ENCODE measurements at regions not wholly inside any gene's neighbourhood (a gene's known extent, or its start where the extent isn't known, plus 50 kb on each side); places are given as distances from the start of the nearest gene placed in this dataset.
"Not testable (repeated sequence)": the region's sequence is repeated elsewhere in the genome, so short reads cannot be mapped to it uniquely, and the experiment has no call there.

DNA sequence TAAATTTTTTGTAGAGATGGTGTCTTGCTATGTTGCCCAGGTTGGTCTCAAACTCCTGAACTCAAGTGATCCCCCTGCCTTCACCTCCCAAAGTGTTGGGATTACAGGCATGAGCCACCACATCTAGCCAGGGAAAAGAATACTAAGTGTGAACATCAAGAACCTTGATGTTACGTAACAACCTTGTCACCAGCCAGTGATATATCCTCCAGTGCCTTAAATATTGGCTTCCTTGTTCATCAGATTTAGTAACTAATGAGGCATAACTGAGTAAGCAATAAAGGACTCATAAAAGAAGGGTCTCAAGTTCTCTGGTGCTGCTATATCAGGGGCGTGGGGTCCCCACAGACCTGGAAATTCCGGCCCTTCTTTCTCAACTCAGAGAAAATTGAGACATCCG is 60.5 kb upstream of the ENPEP start:
- no peaks in the 10 kb centered on the region for H3K9me3 ChIP-seq (ENCODE audit: low read length)
- BruUV-seq (replicated peaks): no TSS peak
- no peak overlapping the region for H2AFZ ChIP-seq (ENCODE audit: low read length)
- CTCF ChIA-PET (ENCODE audit: unreplicated experiment): no interaction called here
- H3K4me3 ChIP-seq (ENCODE audit: low read depth, low read length, poor library complexity, severe bottlenecking): no peak overlapping the region
- no peaks in the 10 kb centered on the region for H3K4me1 ChIP-seq (ENCODE audit: insufficient read depth, low read length, poor library complexity, severe bottlenecking)
- no peaks in the 10 kb centered on the region for H3K9me2 ChIP-seq (ENCODE audit: insufficient read depth, low read length)
- no peaks in the 10 kb centered on the region for H3K36me3 ChIP-seq (ENCODE audit: insufficient read depth, low read length)
- intact Hi-C loops (cut with micrococcal nuclease; ENCODE audit: unreplicated experiment): no loop called here
- no peaks in the 10 kb centered on the region for H4K20me1 ChIP-seq (ENCODE audit: insufficient read depth, low read length)
- TF ChIP-seq EZH2phosphoT487 (IDR thresholded peaks at IDR 0.05; ENCODE audit: borderline replicate concordance, low read depth, low read length) (no peak), CTCF (conservative IDR thresholded peaks at IDR 0.05; ENCODE audit: low read length) (no peak)
- DNase-seq (ENCODE audit: low spot score): no peak
- no peak overlapping the region for H3K4me2 ChIP-seq (ENCODE audit: low read length)
- no peak overlapping the region for H3K27ac ChIP-seq (ENCODE audit: low read depth, low read length, poor library complexity, severe bottlenecking)
- no peaks in the 10 kb centered on the region for H3K79me2 ChIP-seq (ENCODE audit: insufficient read depth, low read depth, low read length)
- POLR2A ChIA-PET: interaction anchor here (0.6 to 0.7 kb wide), 2 partner anchors 154 to 1549 kb away, joined by 3 read pairs; no protein-coding TSS in a partner anchor

DNA sequence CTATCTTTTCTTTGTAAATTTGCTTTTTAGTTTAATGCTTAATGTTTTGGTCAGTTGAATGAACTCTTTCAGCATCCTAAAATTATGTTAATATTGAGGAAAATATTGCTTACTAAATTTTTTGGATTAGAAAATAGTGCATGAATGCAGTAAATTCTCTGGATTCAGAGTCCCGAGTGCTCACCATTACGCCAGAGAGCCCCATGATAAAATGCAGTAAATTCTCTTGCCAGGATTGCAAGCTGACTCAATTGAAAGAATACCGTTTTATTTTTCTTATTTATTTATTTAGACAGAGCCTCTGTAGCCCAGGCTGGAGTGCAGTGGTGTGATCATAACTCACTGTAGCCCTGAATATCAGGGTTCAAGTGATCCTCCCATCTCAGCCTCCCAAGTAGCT is 60.9 kb upstream of the ENPEP start:
- no peaks in the 10 kb centered on the region for H4K20me1 ChIP-seq (ENCODE audit: insufficient read depth, low read length)
- BruUV-seq (replicated peaks): no TSS peak
- TF ChIP-seq EZH2phosphoT487 (IDR thresholded peaks at IDR 0.05; ENCODE audit: borderline replicate concordance, low read depth, low read length) (no peak), CTCF (conservative IDR thresholded peaks at IDR 0.05; ENCODE audit: low read length) (no peak)
- H3K4me1 ChIP-seq (ENCODE audit: insufficient read depth, low read length, poor library complexity, severe bottlenecking): no peaks in the 10 kb centered on the region
- H3K79me2 ChIP-seq (ENCODE audit: insufficient read depth, low read depth, low read length): no peaks in the 10 kb centered on the region
- no peaks in the 10 kb centered on the region for H3K9me3 ChIP-seq (ENCODE audit: low read length)
- H3K27ac ChIP-seq (ENCODE audit: low read depth, low read length, poor library complexity, severe bottlenecking): no peak overlapping the region
- no peak overlapping the region for H2AFZ ChIP-seq (ENCODE audit: low read length)
- H3K9me2 ChIP-seq (ENCODE audit: insufficient read depth, low read length): no peaks in the 10 kb centered on the region
- H3K36me3 ChIP-seq (ENCODE audit: insufficient read depth, low read length): no peaks in the 10 kb centered on the region
- H3K4me2 ChIP-seq (ENCODE audit: low read length): no peak overlapping the region
- intact Hi-C loops (cut with micrococcal nuclease; ENCODE audit: unreplicated experiment): no loop called here
- ChIA-PET CTCF (ENCODE audit: unreplicated experiment) (no interaction called here), POLR2A (interaction anchor here (0.7 kb wide), 1 partner anchor 154 kb away, joined by 3 read pairs; no protein-coding TSS in a partner anchor)
- H3K4me3 ChIP-seq (ENCODE audit: low read depth, low read length, poor library complexity, severe bottlenecking): no peak overlapping the region
- no peak for DNase-seq (ENCODE audit: low spot score)

DNA sequence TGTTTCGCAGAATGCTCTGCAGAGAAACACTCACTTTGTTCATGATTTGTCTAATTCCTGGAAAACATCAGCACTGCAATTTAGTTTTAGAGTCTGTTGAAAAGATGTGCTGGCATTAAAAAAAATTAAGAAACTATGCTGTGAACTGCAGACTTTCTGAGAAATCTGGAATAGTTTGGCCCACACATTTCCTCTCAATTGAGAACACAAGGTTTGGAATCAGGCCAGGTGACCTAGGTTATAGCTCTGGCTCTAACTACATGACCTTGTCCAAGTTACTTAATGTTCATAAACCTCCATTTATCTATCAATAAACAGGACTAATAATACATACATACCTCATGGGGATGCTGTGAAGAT is 61.4 kb upstream of the ENPEP start:
- no peaks in the 10 kb centered on the region for H3K79me2 ChIP-seq (ENCODE audit: insufficient read depth, low read depth, low read length)
- TF ChIP-seq EZH2phosphoT487 (IDR thresholded peaks at IDR 0.05; ENCODE audit: borderline replicate concordance, low read depth, low read length) (no peak), CTCF (conservative IDR thresholded peaks at IDR 0.05; ENCODE audit: low read length) (no peak)
- DNase-seq (ENCODE audit: low spot score): no peak
- no peak overlapping the region for H3K27ac ChIP-seq (ENCODE audit: low read depth, low read length, poor library complexity, severe bottlenecking)
- no peak overlapping the region for H3K4me2 ChIP-seq (ENCODE audit: low read length)
- intact Hi-C loops (cut with micrococcal nuclease; ENCODE audit: unreplicated experiment): no loop called here
- BruUV-seq (replicated peaks): no TSS peak
- CTCF ChIA-PET (ENCODE audit: unreplicated experiment): interaction anchor here (0.5 kb wide), 1 partner anchor 1576 kb away, joined by 3 read pairs; no protein-coding TSS in a partner anchor
- POLR2A ChIA-PET: no interaction called here
- no peaks in the 10 kb centered on the region for H4K20me1 ChIP-seq (ENCODE audit: insufficient read depth, low read length)
- no peaks in the 10 kb centered on the region for H3K9me3 ChIP-seq (ENCODE audit: low read length)
- no peaks in the 10 kb centered on the region for H3K4me1 ChIP-seq (ENCODE audit: insufficient read depth, low read length, poor library complexity, severe bottlenecking)
- no peak overlapping the region for H2AFZ ChIP-seq (ENCODE audit: low read length)
- no peaks in the 10 kb centered on the region for H3K36me3 ChIP-seq (ENCODE audit: insufficient read depth, low read length)
- H3K9me2 ChIP-seq (ENCODE audit: insufficient read depth, low read length): no peaks in the 10 kb centered on the region
- no peak overlapping the region for H3K4me3 ChIP-seq (ENCODE audit: low read depth, low read length, poor library complexity, severe bottlenecking)

DNA sequence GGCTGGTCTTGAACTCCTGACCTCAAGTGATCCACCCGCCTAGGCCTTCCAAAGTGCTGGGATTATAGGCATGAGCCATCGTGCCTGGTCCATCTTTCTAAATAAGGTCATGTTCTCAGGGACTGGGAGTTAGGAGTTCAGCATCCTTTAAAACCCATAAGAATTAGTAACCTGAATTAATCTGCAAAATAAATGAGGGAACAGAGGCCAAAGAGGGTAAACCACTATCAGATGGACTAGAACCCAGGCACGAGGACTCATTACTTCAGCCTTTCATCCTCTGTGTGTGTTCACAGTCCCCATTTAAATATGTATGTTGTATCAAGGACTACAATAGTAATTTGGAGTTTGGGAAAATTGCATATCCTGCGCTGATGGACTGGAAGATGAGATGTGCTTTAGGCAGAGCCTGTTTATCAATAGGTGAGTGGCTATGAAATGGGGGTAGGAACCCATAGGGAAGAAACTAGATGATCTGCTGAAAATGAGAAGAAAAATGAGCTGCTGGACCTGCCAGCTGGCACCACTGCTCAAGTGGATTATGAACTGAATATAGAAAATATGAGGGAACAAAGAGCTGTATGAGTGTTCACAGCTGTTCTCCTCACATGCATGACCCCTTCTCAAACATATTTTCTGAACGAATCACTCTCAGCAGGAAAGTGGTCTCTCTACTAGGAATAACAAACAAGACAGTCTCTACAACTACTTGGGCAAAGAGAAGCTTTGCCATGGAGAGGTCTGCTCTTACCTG is 62.0 kb upstream of the ENPEP start:
- H3K79me2 ChIP-seq (ENCODE audit: insufficient read depth, low read depth, low read length); H3K9me3 ChIP-seq (ENCODE audit: low read length); H3K9me2 ChIP-seq (ENCODE audit: insufficient read depth, low read length); intact Hi-C loops (cut with micrococcal nuclease; ENCODE audit: unreplicated experiment); H2AFZ ChIP-seq (ENCODE audit: low read length); BruUV-seq (replicated peaks); H3K27ac ChIP-seq (ENCODE audit: low read depth, low read length, poor library complexity, severe bottlenecking); H3K4me2 ChIP-seq (ENCODE audit: low read length); H3K4me3 ChIP-seq (ENCODE audit: low read depth, low read length, poor library complexity, severe bottlenecking); H4K20me1 ChIP-seq (ENCODE audit: insufficient read depth, low read length); DNase-seq (ENCODE audit: low spot score); H3K4me1 ChIP-seq (ENCODE audit: insufficient read depth, low read length, poor library complexity, severe bottlenecking); H3K36me3 ChIP-seq (ENCODE audit: insufficient read depth, low read length); POLR2A ChIA-PET: not testable (repeated sequence)
- CTCF ChIA-PET (ENCODE audit: unreplicated experiment): interaction anchor here (0.5 kb wide), 1 partner anchor 1577 kb away, joined by 3 read pairs; no protein-coding TSS in a partner anchor

Measured in OCI-LY7 (cell line).